H9 (cell line): ENCODE measurements at regions not wholly inside any gene's neighbourhood (a gene's known extent, or its start where the extent isn't known, plus 50 kb on each side); places are given as distances from the start of the nearest gene placed in this dataset.

ENCODE experiments used
- DNase-seq: peaks from one replicate; pipeline ENCODE4 v3.0.0-alpha.2; 2017
- H2AFZ ChIP-seq: one replicate; pipeline ENCODE4 v1.6.1; 2013; ENCODE audit warnings: mild to moderate bottlenecking, low read length, control low read depth, moderate library complexity
- H2AK5ac ChIP-seq: 2 replicates; pipeline ENCODE4 v1.6.1; 2013; ENCODE audit warnings: low read length, control low read depth, mixed read lengths; ENCODE audit not compliant: insufficient read length
- H2BK120ac ChIP-seq: one replicate; pipeline ENCODE4 v1.6.1; 2013; ENCODE audit warnings: low read depth, mild to moderate bottlenecking, low read length, control low read depth, inconsistent platforms; ENCODE audit not compliant: poor library complexity, severe bottlenecking
- H2BK12ac ChIP-seq: 2 replicates; pipeline ENCODE4 v1.6.1; 2013; ENCODE audit warnings: low read length, control low read depth, mixed read lengths, low read depth; ENCODE audit not compliant: insufficient read length
- H2BK15ac ChIP-seq: 2 replicates; pipeline ENCODE4 v1.6.1; 2013; ENCODE audit warnings: low read depth, low read length, control low read depth
- H2BK20ac ChIP-seq: one replicate; pipeline ENCODE4 v1.6.1; 2013; ENCODE audit warnings: low read depth, mild to moderate bottlenecking, low read length, control low read depth, inconsistent platforms; ENCODE audit not compliant: poor library complexity, severe bottlenecking
- H2BK5ac ChIP-seq: 2 replicates; pipeline ENCODE4 v1.6.1; 2013; ENCODE audit warnings: low read length, control low read depth, mixed read lengths; ENCODE audit not compliant: insufficient read length
- H3K14ac ChIP-seq: 2 replicates; pipeline ENCODE4 v1.6.1; 2013; ENCODE audit warnings: low read length, control low read depth; ENCODE audit not compliant: insufficient read depth
- H3K18ac ChIP-seq: 2 replicates; pipeline ENCODE4 v1.6.1; 2013; ENCODE audit warnings: low read depth, mild to moderate bottlenecking, mixed read lengths, low read length, control low read depth; ENCODE audit not compliant: insufficient read length
- H3K23ac ChIP-seq: 2 replicates; pipeline ENCODE4 v1.6.1; 2013; ENCODE audit warnings: low read length, control low read depth, mixed read lengths, low read depth; ENCODE audit not compliant: insufficient read length
- H3K23me2 ChIP-seq: 2 replicates; pipeline ENCODE4 v1.6.1; 2013; ENCODE audit warnings: low read depth, mild to moderate bottlenecking, mixed read lengths, low read length, control low read depth; ENCODE audit not compliant: insufficient read length, poor library complexity, severe bottlenecking
- H3K27ac ChIP-seq: 2 replicates; pipeline ENCODE4 v1.5.1; 2013; ENCODE audit warnings: low read length, control low read depth, mixed read lengths, low read depth; ENCODE audit not compliant: insufficient read length
- H3K27me3 ChIP-seq: 2 replicates; pipeline ENCODE4 v1.6.1; 2013; ENCODE audit warnings: low read length, control low read depth, inconsistent platforms; ENCODE audit not compliant: insufficient read depth
- H3K4ac ChIP-seq: 2 replicates; pipeline ENCODE4 v1.6.1; 2013; ENCODE audit warnings: low read depth, mild to moderate bottlenecking, control low read depth, inconsistent platforms, low read length, moderate library complexity
- H3K4me1 ChIP-seq: 2 replicates; pipeline ENCODE4 v1.6.1; 2013; ENCODE audit warnings: low read length, control low read depth, inconsistent platforms; ENCODE audit not compliant: insufficient read depth
- H3K4me2 ChIP-seq: 2 replicates; pipeline ENCODE4 v1.6.1; 2013; ENCODE audit warnings: low read length, control low read depth, mixed read lengths; ENCODE audit not compliant: insufficient read length, insufficient read depth
- H3K56ac ChIP-seq: 2 replicates; pipeline ENCODE4 v1.6.1; 2013; ENCODE audit warnings: low read depth, mild to moderate bottlenecking, mixed read lengths, low read length, control low read depth; ENCODE audit not compliant: insufficient read length
- H3K79me1 ChIP-seq: 2 replicates; pipeline ENCODE4 v1.6.1; 2013; ENCODE audit warnings: low read depth, mild to moderate bottlenecking, moderate library complexity, low read length, control low read depth, inconsistent platforms; ENCODE audit not compliant: insufficient read depth, poor library complexity, severe bottlenecking
- H3K79me2 ChIP-seq: 2 replicates; pipeline ENCODE4 v1.6.1; 2013; ENCODE audit warnings: low read length, control low read depth, inconsistent platforms; ENCODE audit not compliant: insufficient read depth
- H3K9ac ChIP-seq: 2 replicates; pipeline ENCODE4 v1.6.1; 2013; ENCODE audit warnings: low read length, control low read depth, mixed read lengths; ENCODE audit not compliant: insufficient read length; ENCODE audit errors: extremely low read depth
- H3K9me3 ChIP-seq: one replicate; pipeline ENCODE4 v1.6.1; 2013; ENCODE audit warnings: low read depth, low read length, inconsistent platforms; ENCODE audit not compliant: control insufficient read depth
- H3T11ph ChIP-seq: one replicate; pipeline ENCODE4 v1.6.1; 2013; ENCODE audit warnings: mild to moderate bottlenecking, low read length, control low read depth, inconsistent platforms
- H4K20me1 ChIP-seq: one replicate; pipeline ENCODE4 v1.6.1; 2013; ENCODE audit not compliant: control insufficient read depth, insufficient read length, insufficient read depth
- H4K5ac ChIP-seq: 2 replicates; pipeline ENCODE4 v1.6.1; 2013; ENCODE audit warnings: low read depth, mild to moderate bottlenecking, mixed read lengths, low read length, control low read depth; ENCODE audit not compliant: insufficient read length
- H4K8ac ChIP-seq: replicated peaks from 2 replicates; pipeline ENCODE4 v1.6.1; 2013; ENCODE audit warnings: low read length, control low read depth, mixed read lengths, low read depth; ENCODE audit not compliant: insufficient read length
- H4K91ac ChIP-seq: 2 replicates; pipeline ENCODE4 v1.6.1; 2013; ENCODE audit warnings: low read depth, mild to moderate bottlenecking, moderate library complexity, mixed read lengths, low read length, control low read depth; ENCODE audit not compliant: insufficient read length
- H3K27ac Mint-ChIP-seq, 3 experiments: 2 replicates in 2 of 3; 3 replicates in 1 of 3; pipeline ENCODE4 v1.8.0; 2020 to 2021; ENCODE audit warnings: mixed read lengths in 3 of 3, mild to moderate bottlenecking in 1 of 3, moderate library complexity in 1 of 3
- H3K27me3 Mint-ChIP-seq: 2 replicates; pipeline ENCODE4 v1.8.0; 2021; ENCODE audit warnings: low read depth, mild to moderate bottlenecking, moderate library complexity, mixed read lengths
- H3K36me3 Mint-ChIP-seq, 3 experiments: 2 replicates in 2 of 3; 3 replicates in 1 of 3; pipeline ENCODE4 v1.8.0; 2020 to 2021; ENCODE audit warnings: low read depth in 3 of 3, mixed read lengths in 3 of 3; ENCODE audit not compliant: insufficient read depth in 1 of 3
- H3K4me1 Mint-ChIP-seq, 2 experiments: 2 replicates each; pipeline ENCODE4 v1.8.0; 2020; ENCODE audit warnings: mixed read lengths in 2 of 2
- H3K4me3 Mint-ChIP-seq, 2 experiments: 2 replicates in 1 of 2; 3 replicates in 1 of 2; pipeline ENCODE4 v1.8.0; 2020 to 2021; ENCODE audit warnings: mild to moderate bottlenecking in 2 of 2, mixed read lengths in 2 of 2, moderate library complexity in 1 of 2
- H3K9me3 Mint-ChIP-seq, 2 experiments: 2 replicates in 1 of 2; 3 replicates in 1 of 2; pipeline ENCODE4 v1.8.0; 2020; ENCODE audit warnings: mild to moderate bottlenecking in 2 of 2, mixed read lengths in 2 of 2, moderate library complexity in 1 of 2
- WGBS: extraction: QIAGEN DNeasy Blood & Tissue Kit; methylation state at CpG from one replicate; pipeline ENCODE4 v1.1.7; 2013; ENCODE audit warnings: missing lambda C conversion rate, low lambda C conversion rate, mixed read lengths; ENCODE audit not compliant: insufficient read length; ENCODE audit errors: extremely low coverage; 5-methylcytosine and 5-hydroxymethylcytosine counted together
- TF ChIP-seq, protein P1 (sequence below): fragments of 200-600 bp; sonication (generic); conservative IDR thresholded peaks from 3 replicates; pipeline ENCODE4 v1.8.0; 2021; ENCODE audit warnings: antibody characterized with exemption, mild to moderate bottlenecking

- Mint-ChIP-seq H3K27me3 (no peaks in the 10 kb centered on the region; the same call in 1 of the 2 replicates), H3K36me3 (no peaks in the 10 kb centered on the region), H3K9me3 (no peaks in the 10 kb centered on the region), H3K4me1 (peaks cover 12 to 14% of the 10 kb centered on the region in 2 experiments), H3K4me3 (no peak overlapping the region), H3K27ac (no peak overlapping the region)
- Histone ChIP-seq H3K79me2 (no peaks in the 10 kb centered on the region), H2AFZ (no peak overlapping the region), H3K79me1 (no peaks in the 10 kb centered on the region), H2BK120ac (no peak overlapping the region), H3K4ac (no peak overlapping the region), H3K56ac (no peak overlapping the region), H2BK20ac (no peak overlapping the region), H4K20me1 (no peaks in the 10 kb centered on the region), H3K4me2 (no peak overlapping the region), H3K9me3 (no peaks in the 10 kb centered on the region), H4K5ac (no peak overlapping the region), H3K23ac (no peak overlapping the region), H2BK15ac (no peak overlapping the region), H3K27me3 (no peaks in the 10 kb centered on the region), H3K27ac (no peak overlapping the region), H3K14ac (no peak overlapping the region), H3T11ph (no peak overlapping the region), H3K9ac (no peak overlapping the region), H2BK5ac (no peak overlapping the region), H3K4me1 (peaks cover 7% of the 10 kb centered on the region; the same call in 1 of the 2 replicates), H4K8ac (no peak overlapping the region), H3K23me2 (no peaks in the 10 kb centered on the region), H2BK12ac (no peak overlapping the region), H3K18ac (no peak overlapping the region), H4K91ac (no peak overlapping the region), H2AK5ac (no peak overlapping the region)
- no CpG with 5 or more reads among the region's 2 CpGs for WGBS
- TF ChIP-seq, protein P1, sequence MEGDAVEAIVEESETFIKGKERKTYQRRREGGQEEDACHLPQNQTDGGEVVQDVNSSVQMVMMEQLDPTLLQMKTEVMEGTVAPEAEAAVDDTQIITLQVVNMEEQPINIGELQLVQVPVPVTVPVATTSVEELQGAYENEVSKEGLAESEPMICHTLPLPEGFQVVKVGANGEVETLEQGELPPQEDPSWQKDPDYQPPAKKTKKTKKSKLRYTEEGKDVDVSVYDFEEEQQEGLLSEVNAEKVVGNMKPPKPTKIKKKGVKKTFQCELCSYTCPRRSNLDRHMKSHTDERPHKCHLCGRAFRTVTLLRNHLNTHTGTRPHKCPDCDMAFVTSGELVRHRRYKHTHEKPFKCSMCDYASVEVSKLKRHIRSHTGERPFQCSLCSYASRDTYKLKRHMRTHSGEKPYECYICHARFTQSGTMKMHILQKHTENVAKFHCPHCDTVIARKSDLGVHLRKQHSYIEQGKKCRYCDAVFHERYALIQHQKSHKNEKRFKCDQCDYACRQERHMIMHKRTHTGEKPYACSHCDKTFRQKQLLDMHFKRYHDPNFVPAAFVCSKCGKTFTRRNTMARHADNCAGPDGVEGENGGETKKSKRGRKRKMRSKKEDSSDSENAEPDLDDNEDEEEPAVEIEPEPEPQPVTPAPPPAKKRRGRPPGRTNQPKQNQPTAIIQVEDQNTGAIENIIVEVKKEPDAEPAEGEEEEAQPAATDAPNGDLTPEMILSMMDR = no peak
- no peak for DNase-seq
Measured at GRCh38 chr18:67670024-67670543, 153.6 kb upstream of the DSEL start.
